Inflammatory macrophage treated with lipopolysaccharide for 4 hours (primary cell): ENCODE measurements at regions not wholly inside any gene's neighbourhood (a gene's known extent, or its start where the extent isn't known, plus 50 kb on each side); places are given as distances from the start of the nearest gene placed in this dataset.
"Not testable (repeated sequence)": the region's sequence is repeated elsewhere in the genome, so short reads cannot be mapped to it uniquely, and the experiment has no call there.

ENCODE experiments used
- DNase-seq: peaks from one replicate; pipeline ENCODE4 v3.0.0-alpha.2; 2020

- no peak for DNase-seq
These were observed 462.1 kb upstream of the CDIN1 start for GRCh38 chr15:36117296-36117787.

GRCh38 chr15:36126194-36126593 is 453.2 kb upstream of the CDIN1 start:
- DNase-seq, result no peak

- DNase-seq, result no peak
These were observed 448.6 kb upstream of the CDIN1 start for GRCh38 chr15:36130641-36131310.

- no peak for DNase-seq
These were observed 445.7 kb upstream of the CDIN1 start for GRCh38 chr15:36133742-36134141.

- DNase-seq, result no peak
These were observed 443.4 kb upstream of the CDIN1 start for GRCh38 chr15:36136049-36136448.

- DNase-seq, result no peak
These were observed 426.5 kb upstream of the CDIN1 start for GRCh38 chr15:36152936-36153335.

GRCh38 chr15:36156879-36157427 is 422.5 kb upstream of the CDIN1 start:
- no peak for DNase-seq

- no peak for DNase-seq
These were observed 419.1 kb upstream of the CDIN1 start for GRCh38 chr15:36160351-36160750.

- no peak for DNase-seq
These were observed 418.3 kb upstream of the CDIN1 start for GRCh38 chr15:36161108-36161507.

- no peak for DNase-seq
These were observed 417.6 kb upstream of the CDIN1 start for GRCh38 chr15:36161771-36162212.

- not testable (repeated sequence) for DNase-seq
These were observed 415.4 kb upstream of the CDIN1 start for GRCh38 chr15:36163983-36164382.

GRCh38 chr15:36172955-36173354 is 406.5 kb upstream of the CDIN1 start:
- DNase-seq, result no peak

GRCh38 chr15:36175186-36175740 is 404.2 kb upstream of the CDIN1 start:
- no peak for DNase-seq

GRCh38 chr15:36175741-36176291 is 403.6 kb upstream of the CDIN1 start:
- DNase-seq, result no peak

- DNase-seq, result no peak
These were observed 401.7 kb upstream of the CDIN1 start for GRCh38 chr15:36177590-36178302.

- DNase-seq, result no peak
These were observed 401.2 kb upstream of the CDIN1 start for GRCh38 chr15:36178303-36178633.

GRCh38 chr15:36183201-36183600 is 396.2 kb upstream of the CDIN1 start:
- DNase-seq, result no peak

GRCh38 chr15:36185438-36185837 is 394.0 kb upstream of the CDIN1 start:
- no peak for DNase-seq

- DNase-seq, result no peak
These were observed 393.6 kb upstream of the CDIN1 start for GRCh38 chr15:36185845-36186244.

- DNase-seq, result no peak
These were observed 393.1 kb upstream of the CDIN1 start for GRCh38 chr15:36186376-36186775.

GRCh38 chr15:36191459-36191858 is 388.0 kb upstream of the CDIN1 start:
- no peak for DNase-seq

GRCh38 chr15:36195361-36196007 is 383.9 kb upstream of the CDIN1 start:
- DNase-seq, result not testable (repeated sequence)
